Activated CD4-positive, alpha-beta T cell treated with anti-CD3 and anti-CD28 coated beads, Interleukin-2, amount 50 U/mL, for 48 hours (primary cell): ENCODE measurements at regions not wholly inside any gene's neighbourhood (a gene's known extent, or its start where the extent isn't known, plus 50 kb on each side); places are given as distances from the start of the nearest gene placed in this dataset.

ENCODE experiments used
- DNase-seq, 2 experiments: peaks; one replicate each; pipeline ENCODE4 v3.0.0-alpha.2; 2020

- DNase-seq, result no peak
Measured at GRCh38 chr6:9507136-9507895, 907.6 kb downstream of the TFAP2A start.

- no peak for DNase-seq
Measured at GRCh38 chr6:9504191-9504590, 910.7 kb downstream of the TFAP2A start.

GRCh38 chr6:9503111-9503761 lies 911.6 kb downstream of the TFAP2A start:
- DNase-seq, result no peak

- no peak for DNase-seq
Measured at GRCh38 chr6:9499709-9500108, 915.2 kb downstream of the TFAP2A start.

- DNase-seq, result no peak
Measured at GRCh38 chr6:9496837-9497236, 918.0 kb downstream of the TFAP2A start.

- no peak for DNase-seq
Measured at GRCh38 chr6:9494864-9495263, 920.0 kb downstream of the TFAP2A start.

- DNase-seq, result no peak
Measured at GRCh38 chr6:9492790-9493189, 922.1 kb downstream of the TFAP2A start.

- no peak for DNase-seq
Measured at GRCh38 chr6:9487128-9487527, 927.7 kb downstream of the TFAP2A start.

- no peak for DNase-seq
Measured at GRCh38 chr6:9485992-9486391, 928.9 kb downstream of the TFAP2A start.

GRCh38 chr6:9484686-9485085 lies 930.2 kb downstream of the TFAP2A start:
- DNase-seq, result no peak

- no peak for DNase-seq
Measured at GRCh38 chr6:9484091-9484490, 930.8 kb downstream of the TFAP2A start.

- DNase-seq, result no peak
Measured at GRCh38 chr6:9482030-9482738, 932.7 kb downstream of the TFAP2A start.

GRCh38 chr6:9481292-9482029 lies 933.4 kb downstream of the TFAP2A start:
- DNase-seq, result no peak

- no peak for DNase-seq
Measured at GRCh38 chr6:9468277-9468676, 946.6 kb downstream of the TFAP2A start.

GRCh38 chr6:9467741-9468140 lies 947.1 kb downstream of the TFAP2A start:
- no peak for DNase-seq

- no peak for DNase-seq
Measured at GRCh38 chr6:9464583-9464982, 950.3 kb downstream of the TFAP2A start.

GRCh38 chr6:9463311-9463710 lies 951.6 kb downstream of the TFAP2A start:
- no peak for DNase-seq

GRCh38 chr6:9461188-9461587 lies 953.7 kb downstream of the TFAP2A start:
- DNase-seq, result no peak

GRCh38 chr6:9458424-9458823 lies 956.5 kb downstream of the TFAP2A start:
- no peak for DNase-seq

GRCh38 chr6:9455864-9456658 lies 958.8 kb downstream of the TFAP2A start:
- DNase-seq, result no peak

- DNase-seq, result no peak
Measured at GRCh38 chr6:9439621-9440330, 975.1 kb downstream of the TFAP2A start.

- DNase-seq, result no peak
Measured at GRCh38 chr6:9437836-9438235, 977.0 kb downstream of the TFAP2A start.
